HCT116 (cell line): ENCODE measurements at regions not wholly inside any gene's neighbourhood (a gene's known extent, or its start where the extent isn't known, plus 50 kb on each side); places are given as distances from the start of the nearest gene placed in this dataset.

Experiments used
- ATAC-seq: fragments of 200-7000 bp; cut with Tn5 transposase; 2 replicates; pipeline ENCODE4 v1.9.1; 2020; ENCODE audit warnings: mild to moderate bottlenecking, moderate library complexity
- BruUV-seq: library from RNA; stranded (reverse); fragments of 400-500 nt; replicated peaks from 2 replicates; lab custom pipeline; 2021; lab: Mats Ljungman, UMichigan
- CTCF ChIA-PET: fragments of 300-600 bp; sonication (Branson Sonifier 250); formaldehyde crosslinking; loops from one replicate; lab custom pipeline; 2021; ENCODE audit warnings: antibody characterized with exemption; lab: Charles Lee
- POLR2A ChIA-PET: fragments of 300-600, 350-600 bp; sonication (Branson Sonifier 250); formaldehyde crosslinking; loops from one replicate; lab custom pipeline; 2021; ENCODE audit warnings: antibody characterized with exemption; lab: Charles Lee
- RAD21 ChIA-PET, 2 experiments: fragments of 300-600 bp; sonication (Branson Sonifier 250); formaldehyde crosslinking; loops; one replicate each; lab custom pipeline; 2023; ENCODE audit warnings: low total read pairs in 2 of 2; ENCODE audit not compliant: uncharacterized antibody in 2 of 2, unreplicated experiment in 2 of 2, low non-redundant PET in 1 of 2; lab: Charles Lee
- DNase-seq: peaks from one replicate; pipeline ENCODE4 v3.0.0-alpha.2; 2010; ENCODE audit warnings: low read depth, low spot score
- H2AFZ ChIP-seq: fragments of 200-600 bp; shearing (Covaris generic), sonication (generic); 2 replicates; pipeline ENCODE4 v1.6.1; 2017; ENCODE audit warnings: low read depth, mixed run types, mixed read lengths, antibody characterized with exemption, low read length; ENCODE audit not compliant: poor library complexity, severe bottlenecking
- H3K27ac ChIP-seq: 2 replicates; pipeline ENCODE4 v1.5.1; 2012; ENCODE audit warnings: low read depth, low read length
- H3K27me3 ChIP-seq: fragments of 200-600 bp; sonication (generic); 2 replicates; pipeline ENCODE4 v1.6.1; 2016; ENCODE audit warnings: mixed run types, low read length, mixed read lengths; ENCODE audit not compliant: insufficient read depth
- H3K36me3 ChIP-seq, 2 experiments: fragments of 200-500 bp in 1 of 2; fragments of 200-600 bp in 1 of 2; sonication (Bioruptor generic) in 1 of 2; sonication (generic) in 1 of 2; 2 replicates each; pipeline versions ENCODE4 v1.5.1 to v1.6.1; 2014 to 2016; ENCODE audit warnings: low read length in 2 of 2, inconsistent platforms in 1 of 2, mixed read lengths in 1 of 2, mixed run types in 1 of 2; ENCODE audit not compliant: insufficient read depth in 2 of 2, control insufficient read depth in 1 of 2
- H3K4me1 ChIP-seq, 2 experiments: fragments of 200-600 bp in 1 of 2; sonication (generic) in 1 of 2; 2 replicates each; pipeline versions ENCODE4 v1.5.1 to v1.6.1; 2012 to 2017; ENCODE audit warnings: low read length in 2 of 2, inconsistent platforms in 1 of 2, mild to moderate bottlenecking in 1 of 2, mixed read lengths in 1 of 2, mixed run types in 1 of 2, moderate library complexity in 1 of 2; ENCODE audit not compliant: insufficient read depth in 2 of 2, control insufficient read depth in 1 of 2
- H3K4me2 ChIP-seq: fragments of 200-600 bp; sonication (generic); 2 replicates; pipeline ENCODE4 v1.6.1; 2017; ENCODE audit warnings: mixed run types, low read length, mixed read lengths
- H3K4me3 ChIP-seq, 2 experiments: fragments of 200-600 bp in 1 of 2; sonication (generic) in 1 of 2; replicated peaks in 1 of 2; 2 replicates each; pipeline ENCODE4 v1.5.1; 2011 to 2016; ENCODE audit warnings: low read length in 2 of 2, control low read depth in 1 of 2, low read depth in 1 of 2, mild to moderate bottlenecking in 1 of 2, mixed read lengths in 1 of 2, mixed run types in 1 of 2
- H3K79me2 ChIP-seq: fragments of 200-600 bp; sonication (generic); 2 replicates; pipeline ENCODE4 v1.6.1; 2017; ENCODE audit warnings: mild to moderate bottlenecking, mixed run types, low read length, moderate library complexity, mixed read lengths; ENCODE audit not compliant: insufficient read depth
- H3K9ac ChIP-seq: fragments of 200-600 bp; sonication (generic); 2 replicates; pipeline ENCODE4 v1.6.1; 2016; ENCODE audit warnings: low read length, mixed read lengths
- H3K9me2 ChIP-seq: fragments of 200-600 bp; sonication (generic), shearing (Covaris generic); 2 replicates; pipeline ENCODE4 v1.6.1; 2017; ENCODE audit warnings: mixed run types, mild to moderate bottlenecking, moderate library complexity; ENCODE audit not compliant: insufficient read depth
- H3K9me3 ChIP-seq, 2 experiments: fragments of 200-500 bp in 1 of 2; fragments of 200-600 bp in 1 of 2; sonication (Bioruptor generic) in 1 of 2; sonication (generic) in 1 of 2; 2 replicates each; pipeline ENCODE4 v1.6.1; 2014 to 2017; ENCODE audit warnings: low read length in 2 of 2, mixed read lengths in 2 of 2, inconsistent platforms in 1 of 2, low read depth in 1 of 2, mild to moderate bottlenecking in 1 of 2, mixed run types in 1 of 2, moderate library complexity in 1 of 2; ENCODE audit not compliant: control insufficient read depth in 1 of 2, insufficient read depth in 1 of 2
- H4K20me1 ChIP-seq: fragments of 200-600 bp; sonication (generic), shearing (Covaris generic); 2 replicates; pipeline ENCODE4 v1.6.1; 2017; ENCODE audit warnings: mixed run types, mild to moderate bottlenecking, moderate library complexity; ENCODE audit not compliant: insufficient read depth
- CBX3 ChIP-seq: IDR thresholded peaks from 2 replicates; pipeline ENCODE4 v1.6.1; 2012; ENCODE audit warnings: low read depth
- ELF1 ChIP-seq: IDR thresholded peaks from 2 replicates; pipeline ENCODE4 v1.6.1; 2012; ENCODE audit warnings: low read depth, borderline replicate concordance
- EZH2 ChIP-seq: fragments of 200-600 bp; sonication (generic); IDR thresholded peaks from 2 replicates; pipeline ENCODE4 v1.6.1; 2017; ENCODE audit warnings: antibody characterized with exemption, mixed run types
- EZH2phosphoT487 ChIP-seq: fragments of 200-600 bp; IDR thresholded peaks from 2 replicates; pipeline ENCODE4 v1.6.1; 2018; ENCODE audit warnings: antibody characterized with exemption, borderline replicate concordance
- FOSL1 ChIP-seq: IDR thresholded peaks from 2 replicates; pipeline ENCODE4 v1.6.1; 2012; ENCODE audit warnings: low read depth
- JUND ChIP-seq: IDR thresholded peaks from 2 replicates; pipeline ENCODE4 v1.6.1; 2012
- POLR2A ChIP-seq: IDR thresholded peaks from 2 replicates; pipeline ENCODE4 v1.7.0; 2011; ENCODE audit warnings: borderline replicate concordance; ENCODE audit not compliant: insufficient read depth, insufficient read length; ENCODE audit errors: extremely low read depth
- RAD21 ChIP-seq: IDR thresholded peaks from 2 replicates; pipeline ENCODE4 v1.6.1; 2012; ENCODE audit warnings: low read depth, mild to moderate bottlenecking
- SIN3A ChIP-seq: IDR thresholded peaks from 2 replicates; pipeline ENCODE4 v1.6.1; 2012; ENCODE audit warnings: low read depth
- SP1 ChIP-seq: IDR thresholded peaks from 2 replicates; pipeline ENCODE4 v1.6.1; 2012; ENCODE audit warnings: low read depth
- SRF ChIP-seq: IDR thresholded peaks from 2 replicates; pipeline ENCODE4 v1.6.1; 2012; ENCODE audit warnings: low read depth
- TCF7L2 ChIP-seq: IDR thresholded peaks from 2 replicates; pipeline ENCODE4 v1.7.0; 2011; ENCODE audit warnings: borderline replicate concordance, inconsistent platforms; ENCODE audit not compliant: insufficient read depth, insufficient read length; ENCODE audit errors: extremely low read depth
- ZFX ChIP-seq: fragments of 450-650 bp; IDR thresholded peaks from 2 replicates; pipeline ENCODE4 v1.6.1; 2017
- ZNF274 ChIP-seq: fragments of 200-500 bp; sonication (Bioruptor generic); IDR thresholded peaks from 2 replicates; pipeline ENCODE4 v1.6.1; 2014; ENCODE audit warnings: mild to moderate bottlenecking, low read depth, low read length, inconsistent platforms
- intact Hi-C: fragments of 100-400 bp; cut with micrococcal nuclease; formaldehyde crosslinking; loops from 2 replicates; pipeline ENCODE4 v1.10.0; 2022
- TF ChIP-seq, protein P1 (sequence below): IDR thresholded peaks from 2 replicates; pipeline ENCODE4 v1.6.1; 2012
- TF ChIP-seq, protein P2 (sequence below), 3 experiments: fragments of 200-600 bp in 1 of 3; sonication (generic) in 1 of 3; IDR thresholded peaks in 2 of 3; conservative IDR thresholded peaks in 1 of 3; 2 replicates each; pipeline ENCODE4 v1.5.1; 2012 to 2017; ENCODE audit warnings: low read depth in 2 of 3, low read length in 2 of 3, antibody characterized with exemption in 1 of 3, borderline replicate concordance in 1 of 3, control low read depth in 1 of 3, mild to moderate bottlenecking in 1 of 3, mixed read lengths in 1 of 3, mixed run types in 1 of 3, moderate library complexity in 1 of 3; ENCODE audit not compliant: insufficient read depth in 1 of 3
- TF ChIP-seq, protein P3 (sequence below): IDR thresholded peaks from 2 replicates; pipeline ENCODE4 v1.6.1; 2012; ENCODE audit warnings: low read depth

DNA sequence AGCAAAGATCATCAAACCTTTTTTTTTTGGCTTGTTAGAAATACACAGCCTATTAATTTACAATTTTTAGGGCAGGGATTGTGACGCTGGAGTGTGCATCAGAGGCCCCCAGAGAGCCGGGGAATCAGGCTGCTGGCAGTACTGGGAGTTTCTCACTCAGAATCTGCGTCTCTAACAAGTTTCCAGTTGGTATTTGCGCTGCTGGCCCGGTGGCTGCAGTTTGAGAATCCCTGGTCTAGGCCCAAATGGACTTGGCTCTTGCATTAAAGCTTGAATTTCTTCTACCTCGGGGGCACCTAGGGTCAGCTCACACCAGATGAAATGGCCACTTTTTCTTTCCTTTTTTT lies 150.9 kb upstream of the CIBAR2 start:
- ATAC-seq (no peak), DNase-seq (no peak)
- RAD21 ChIA-PET: no interaction called here
- POLR2A ChIA-PET: no interaction called here
- no peak overlapping the region for H3K9ac ChIP-seq
- CTCF ChIA-PET: interaction anchor here (0.7 to 1.4 kb wide), 4 partner anchors 10 to 148 kb away, joined by 3 to 5 read pairs (median 4); no protein-coding TSS in a partner anchor
- no peak overlapping the region for H3K27ac ChIP-seq
- H3K9me2 ChIP-seq: no peaks in the 10 kb centered on the region
- no peak for TF ChIP-seq EZH2phosphoT487
- TF ChIP-seq FOSL1: no peak
- TF ChIP-seq TCF7L2: no peak
- TF ChIP-seq RAD21: no peak
- TF ChIP-seq SRF: no peak
- no peak for TF ChIP-seq ZNF274
- TF ChIP-seq, protein P1, sequence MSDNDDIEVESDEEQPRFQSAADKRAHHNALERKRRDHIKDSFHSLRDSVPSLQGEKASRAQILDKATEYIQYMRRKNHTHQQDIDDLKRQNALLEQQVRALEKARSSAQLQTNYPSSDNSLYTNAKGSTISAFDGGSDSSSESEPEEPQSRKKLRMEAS: no peak
- TF ChIP-seq JUND: no peak
- TF ChIP-seq ELF1: no peak
- TF ChIP-seq SP1: no peak
- H2AFZ ChIP-seq: no peak overlapping the region
- H3K4me3 ChIP-seq: no peak overlapping the region
- BruUV-seq: no TSS peak
- H3K36me3 ChIP-seq: no peaks in the 10 kb centered on the region
- intact Hi-C loops: no loop called here
- H3K9me3 ChIP-seq: no peaks in the 10 kb centered on the region
- no peaks in the 10 kb centered on the region for H3K27me3 ChIP-seq
- no peaks in the 10 kb centered on the region for H4K20me1 ChIP-seq
- no peaks in the 10 kb centered on the region for H3K79me2 ChIP-seq
- no peak overlapping the region for H3K4me2 ChIP-seq
- H3K4me1 ChIP-seq: no peaks in the 10 kb centered on the region

DNA sequence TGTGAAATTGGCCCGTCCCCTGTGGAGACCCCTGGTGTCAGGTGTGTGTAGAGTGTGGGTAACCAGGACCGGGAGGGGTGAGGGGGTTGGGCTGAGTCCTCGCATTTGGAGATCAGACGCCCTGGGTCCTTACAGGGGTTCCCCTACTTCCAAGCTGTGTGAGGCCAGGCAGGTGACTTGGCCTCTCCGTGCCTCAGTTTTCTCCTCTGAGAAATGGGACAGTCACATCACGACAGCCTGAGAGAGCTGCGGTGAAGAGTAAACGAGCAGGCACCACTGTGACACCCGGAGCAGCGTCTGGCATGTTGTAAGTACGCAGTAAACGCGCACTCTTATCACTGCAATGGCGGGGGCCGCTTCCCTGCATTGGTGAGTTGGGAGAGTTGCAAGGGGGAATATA lies 152.5 kb upstream of the CIBAR2 start:
- ATAC-seq (no peak), DNase-seq (no peak)
- CTCF ChIA-PET: interaction anchor here (1.4 kb wide), 1 partner anchor 10 kb away, joined by 4 read pairs; no protein-coding TSS in a partner anchor
- Histone ChIP-seq H3K9ac (no peak overlapping the region), H4K20me1 (no peaks in the 10 kb centered on the region), H2AFZ (no peak overlapping the region), H3K4me3 (no peak overlapping the region), H3K27ac (no peak overlapping the region), H3K9me3 (no peaks in the 10 kb centered on the region), H3K9me2 (no peaks in the 10 kb centered on the region), H3K79me2 (no peaks in the 10 kb centered on the region), H3K4me2 (no peak overlapping the region), H3K27me3 (no peaks in the 10 kb centered on the region), H3K36me3 (no peaks in the 10 kb centered on the region), H3K4me1 (no peaks in the 10 kb centered on the region)
- intact Hi-C loops: no loop called here
- RAD21 ChIA-PET: no interaction called here
- POLR2A ChIA-PET: no interaction called here
- no TSS peak for BruUV-seq
- no peak for TF ChIP-seq SIN3A
- TF ChIP-seq ELF1: no peak
- TF ChIP-seq FOSL1: no peak
- TF ChIP-seq CBX3: no peak
- no peak for TF ChIP-seq EZH2
- TF ChIP-seq POLR2A: no peak
- TF ChIP-seq, protein P2, sequence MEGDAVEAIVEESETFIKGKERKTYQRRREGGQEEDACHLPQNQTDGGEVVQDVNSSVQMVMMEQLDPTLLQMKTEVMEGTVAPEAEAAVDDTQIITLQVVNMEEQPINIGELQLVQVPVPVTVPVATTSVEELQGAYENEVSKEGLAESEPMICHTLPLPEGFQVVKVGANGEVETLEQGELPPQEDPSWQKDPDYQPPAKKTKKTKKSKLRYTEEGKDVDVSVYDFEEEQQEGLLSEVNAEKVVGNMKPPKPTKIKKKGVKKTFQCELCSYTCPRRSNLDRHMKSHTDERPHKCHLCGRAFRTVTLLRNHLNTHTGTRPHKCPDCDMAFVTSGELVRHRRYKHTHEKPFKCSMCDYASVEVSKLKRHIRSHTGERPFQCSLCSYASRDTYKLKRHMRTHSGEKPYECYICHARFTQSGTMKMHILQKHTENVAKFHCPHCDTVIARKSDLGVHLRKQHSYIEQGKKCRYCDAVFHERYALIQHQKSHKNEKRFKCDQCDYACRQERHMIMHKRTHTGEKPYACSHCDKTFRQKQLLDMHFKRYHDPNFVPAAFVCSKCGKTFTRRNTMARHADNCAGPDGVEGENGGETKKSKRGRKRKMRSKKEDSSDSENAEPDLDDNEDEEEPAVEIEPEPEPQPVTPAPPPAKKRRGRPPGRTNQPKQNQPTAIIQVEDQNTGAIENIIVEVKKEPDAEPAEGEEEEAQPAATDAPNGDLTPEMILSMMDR (IDR thresholded peaks at IDR 0.05 in 2 of 3, conservative IDR thresholded peaks at IDR 0.05 in 1 of 3; ENCODE audit: borderline replicate concordance in 1 of 3, insufficient read depth in 1 of 3, low read depth in 2 of 3, low read length in 2 of 3): no peak
- TF ChIP-seq, protein P3, sequence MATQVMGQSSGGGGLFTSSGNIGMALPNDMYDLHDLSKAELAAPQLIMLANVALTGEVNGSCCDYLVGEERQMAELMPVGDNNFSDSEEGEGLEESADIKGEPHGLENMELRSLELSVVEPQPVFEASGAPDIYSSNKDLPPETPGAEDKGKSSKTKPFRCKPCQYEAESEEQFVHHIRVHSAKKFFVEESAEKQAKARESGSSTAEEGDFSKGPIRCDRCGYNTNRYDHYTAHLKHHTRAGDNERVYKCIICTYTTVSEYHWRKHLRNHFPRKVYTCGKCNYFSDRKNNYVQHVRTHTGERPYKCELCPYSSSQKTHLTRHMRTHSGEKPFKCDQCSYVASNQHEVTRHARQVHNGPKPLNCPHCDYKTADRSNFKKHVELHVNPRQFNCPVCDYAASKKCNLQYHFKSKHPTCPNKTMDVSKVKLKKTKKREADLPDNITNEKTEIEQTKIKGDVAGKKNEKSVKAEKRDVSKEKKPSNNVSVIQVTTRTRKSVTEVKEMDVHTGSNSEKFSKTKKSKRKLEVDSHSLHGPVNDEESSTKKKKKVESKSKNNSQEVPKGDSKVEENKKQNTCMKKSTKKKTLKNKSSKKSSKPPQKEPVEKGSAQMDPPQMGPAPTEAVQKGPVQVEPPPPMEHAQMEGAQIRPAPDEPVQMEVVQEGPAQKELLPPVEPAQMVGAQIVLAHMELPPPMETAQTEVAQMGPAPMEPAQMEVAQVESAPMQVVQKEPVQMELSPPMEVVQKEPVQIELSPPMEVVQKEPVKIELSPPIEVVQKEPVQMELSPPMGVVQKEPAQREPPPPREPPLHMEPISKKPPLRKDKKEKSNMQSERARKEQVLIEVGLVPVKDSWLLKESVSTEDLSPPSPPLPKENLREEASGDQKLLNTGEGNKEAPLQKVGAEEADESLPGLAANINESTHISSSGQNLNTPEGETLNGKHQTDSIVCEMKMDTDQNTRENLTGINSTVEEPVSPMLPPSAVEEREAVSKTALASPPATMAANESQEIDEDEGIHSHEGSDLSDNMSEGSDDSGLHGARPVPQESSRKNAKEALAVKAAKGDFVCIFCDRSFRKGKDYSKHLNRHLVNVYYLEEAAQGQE: no peak
- TF ChIP-seq ZFX: no peak
- no peak for TF ChIP-seq JUND
